NCI-H446 treated with DMSO at 0.1 percent for 48 hours (cell line): ENCODE measurements at regions not wholly inside any gene's neighbourhood (a gene's known extent, or its start where the extent isn't known, plus 50 kb on each side); places are given as distances from the start of the nearest gene placed in this dataset.

Source experiments
- DNase-seq: peaks from one replicate; lab custom pipeline; 2025; lab: John Stamatoyannopoulos, UW

- DNase-seq, result no peak
Observed at GRCh38 chr6:79305020-79305419, 70.5 kb upstream of the HMGN3 start.

GRCh38 chr6:79302341-79302740 is 67.9 kb upstream of the HMGN3 start:
- DNase-seq, result no peak

GRCh38 chr6:79301290-79301689 is 66.8 kb upstream of the HMGN3 start:
- DNase-seq, result no peak

GRCh38 chr6:79296211-79296610 is 61.7 kb upstream of the HMGN3 start:
- DNase-seq, result no peak
